ENCODE measurements at regions not wholly inside any gene's neighbourhood (a gene's known extent, or its start where the extent isn't known, plus 50 kb on each side); places are given as distances from the start of the nearest gene placed in this dataset.

- CTCF ChIA-PET, result interaction anchor here (0.8 kb wide), 1 partner anchor 153 kb away, joined by 3 read pairs; no protein-coding TSS in a partner anchor
- DNase-seq, result no peak
- Mint-ChIP-seq H3K27ac (no peak overlapping the region), H3K9me3 (ENCODE audit: low read depth) (no peaks in the 10 kb centered on the region), H3K27me3 (peaks cover 12% of the 10 kb centered on the region), H3K4me1 (no peaks in the 10 kb centered on the region), H3K36me3 (ENCODE audit: low read depth) (no peaks in the 10 kb centered on the region), H3K4me3 (no peak overlapping the region)
- POLR2A ChIA-PET, result no interaction called here
- no peak for ATAC-seq
- intact Hi-C loops (cut with DNase I, micrococcal nuclease), result no loop called here
These were observed 171.2 kb downstream of the SP3 start for GRCh38 chr2:173793709-173794565.

- H3K36me3 Mint-ChIP-seq (ENCODE audit: low read depth), result no peaks in the 10 kb centered on the region
- no peaks in the 10 kb centered on the region for H3K9me3 Mint-ChIP-seq (ENCODE audit: low read depth)
- no peaks in the 10 kb centered on the region for H3K4me1 Mint-ChIP-seq
- ATAC-seq, result no peak
- ChIA-PET POLR2A (no interaction called here), CTCF (interaction anchor here (0.6 kb wide), 1 partner anchor 544 kb away, joined by 3 read pairs; no protein-coding TSS in a partner anchor)
- H3K27me3 Mint-ChIP-seq, result peaks cover 2% of the 10 kb centered on the region
- H3K27ac Mint-ChIP-seq, result no peak overlapping the region
- H3K4me3 Mint-ChIP-seq, result no peak overlapping the region
- DNase-seq, result no peak
- intact Hi-C loops (cut with DNase I, micrococcal nuclease), result loop anchor here in 1 of 2 experiments (1.0 kb wide), 1 partner anchor 21 kb away; no protein-coding TSS in a partner anchor
These were observed 167.4 kb downstream of the SP3 start for GRCh38 chr2:173797586-173798263.

DNA sequence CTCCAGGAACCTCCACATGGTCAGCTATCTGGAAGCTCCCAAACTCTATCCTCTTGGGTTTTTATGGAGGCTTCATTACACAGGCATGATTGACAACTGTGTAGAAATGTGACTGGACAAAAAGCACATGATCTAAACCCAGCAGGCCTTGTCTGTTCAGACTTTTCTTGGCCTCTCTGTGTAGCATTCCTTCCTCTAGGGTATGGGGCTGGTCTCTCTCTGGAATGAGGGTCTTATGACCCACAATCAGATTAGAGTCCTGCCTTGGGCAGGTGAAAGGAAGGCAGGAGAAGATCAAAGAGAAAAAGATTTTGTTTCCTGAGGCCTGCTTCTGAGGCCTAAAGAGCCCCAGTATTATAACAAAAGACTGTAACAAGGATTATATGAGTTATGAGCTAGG lies 162.7 kb downstream of the SP3 start:
- intact Hi-C loops (cut with DNase I, micrococcal nuclease), result no loop called here
- Mint-ChIP-seq H3K4me3 (no peak overlapping the region), H3K9me3 (ENCODE audit: low read depth) (no peaks in the 10 kb centered on the region), H3K27me3 (no peaks in the 10 kb centered on the region), H3K4me1 (no peaks in the 10 kb centered on the region), H3K36me3 (ENCODE audit: low read depth) (no peaks in the 10 kb centered on the region), H3K27ac (no peak overlapping the region)
- ChIA-PET POLR2A (no interaction called here), CTCF (no interaction called here)
- no peak for DNase-seq
- ATAC-seq, result no peak

DNA sequence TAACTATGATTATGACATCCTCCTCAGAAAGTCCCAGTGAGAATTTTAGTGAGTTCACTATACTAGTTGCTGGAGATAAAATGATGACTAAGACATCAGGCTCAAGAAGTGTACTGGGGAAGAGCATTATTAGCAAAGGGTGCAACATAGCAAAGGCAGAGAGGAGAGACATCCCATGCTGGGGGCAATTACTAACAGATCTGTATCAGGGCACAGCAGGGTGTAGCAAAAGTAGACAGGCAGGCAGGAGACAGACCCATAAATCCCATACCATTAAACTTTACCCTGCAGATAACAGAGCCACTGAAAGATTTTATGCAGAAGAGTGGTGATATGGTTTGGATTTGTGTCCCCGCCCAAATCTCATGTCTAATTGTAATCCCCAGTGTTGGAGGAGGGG lies 161.7 kb downstream of the SP3 start:
- no peak for DNase-seq
- intact Hi-C loops (cut with DNase I, micrococcal nuclease), result no loop called here
- Mint-ChIP-seq H3K27ac (no peak overlapping the region), H3K27me3 (no peaks in the 10 kb centered on the region), H3K36me3 (ENCODE audit: low read depth) (no peaks in the 10 kb centered on the region), H3K9me3 (ENCODE audit: low read depth) (no peaks in the 10 kb centered on the region), H3K4me1 (no peaks in the 10 kb centered on the region), H3K4me3 (no peak overlapping the region)
- ChIA-PET CTCF (no interaction called here), POLR2A (no interaction called here)
- ATAC-seq, result no peak

DNA sequence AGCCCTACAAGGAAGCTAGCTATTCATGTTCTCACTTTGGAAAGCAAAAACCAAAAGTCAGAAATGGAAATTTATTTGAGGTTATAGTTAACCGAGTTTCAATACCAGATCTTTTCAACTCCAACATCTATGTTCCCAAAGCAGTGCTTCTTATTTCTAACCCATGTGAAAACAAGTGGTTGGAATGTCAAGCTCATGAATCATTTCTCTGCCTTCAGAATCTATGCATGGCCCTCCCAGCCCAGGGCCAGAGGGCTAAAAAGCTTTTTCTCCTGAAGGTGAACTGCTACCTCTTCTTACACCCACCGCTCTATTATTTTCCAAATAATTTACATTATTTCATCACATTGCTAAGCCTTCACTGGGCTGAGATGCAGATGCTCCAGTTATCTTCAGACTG lies 158.4 kb downstream of the SP3 start:
- Mint-ChIP-seq H3K36me3 (ENCODE audit: low read depth) (no peaks in the 10 kb centered on the region), H3K4me3 (no peak overlapping the region), H3K4me1 (no peaks in the 10 kb centered on the region), H3K27ac (no peak overlapping the region), H3K9me3 (ENCODE audit: low read depth) (no peaks in the 10 kb centered on the region), H3K27me3 (peaks cover 3% of the 10 kb centered on the region)
- ATAC-seq (no peak), DNase-seq (no peak)
- intact Hi-C loops (cut with DNase I, micrococcal nuclease), result no loop called here
- POLR2A ChIA-PET, result no interaction called here
- CTCF ChIA-PET, result interaction anchor here (0.6 kb wide), 1 partner anchor 87 kb away, joined by 3 read pairs; no protein-coding TSS in a partner anchor

DNA sequence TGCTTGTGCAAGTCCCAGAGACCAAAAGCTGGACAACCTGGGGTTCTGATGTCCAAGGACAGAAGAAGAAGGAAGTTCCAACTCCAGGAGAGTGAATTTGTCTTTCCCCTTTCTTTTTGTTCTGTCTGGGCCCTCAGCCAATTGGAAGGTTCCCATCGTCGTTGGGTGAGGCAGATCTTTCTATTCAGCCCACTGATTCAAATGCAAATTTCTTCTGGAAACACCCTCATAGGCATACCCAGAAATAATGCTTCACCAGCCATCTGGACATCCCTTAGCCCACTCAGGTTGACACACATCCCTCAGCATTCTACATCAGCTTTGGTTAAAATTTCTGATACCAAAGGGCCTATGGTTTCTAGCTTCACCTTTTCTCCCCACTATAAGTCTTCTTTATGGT lies 156.5 kb downstream of the SP3 start:
- ChIA-PET POLR2A (interaction anchor here (0.6 kb wide), 1 partner anchor 392 kb away, joined by 3 read pairs; no protein-coding TSS in a partner anchor), CTCF (no interaction called here)
- no peaks in the 10 kb centered on the region for H3K4me1 Mint-ChIP-seq
- no peak for DNase-seq
- H3K27me3 Mint-ChIP-seq, result peaks cover 7% of the 10 kb centered on the region
- no peak for ATAC-seq
- no peak overlapping the region for H3K4me3 Mint-ChIP-seq
- no peak overlapping the region for H3K27ac Mint-ChIP-seq
- intact Hi-C loops (cut with DNase I, micrococcal nuclease), result no loop called here
- H3K9me3 Mint-ChIP-seq (ENCODE audit: low read depth), result no peaks in the 10 kb centered on the region
- H3K36me3 Mint-ChIP-seq (ENCODE audit: low read depth), result no peaks in the 10 kb centered on the region

- Mint-ChIP-seq H3K27me3 (peaks cover 7% of the 10 kb centered on the region), H3K36me3 (ENCODE audit: low read depth) (no peaks in the 10 kb centered on the region), H3K9me3 (ENCODE audit: low read depth) (no peaks in the 10 kb centered on the region), H3K4me1 (no peaks in the 10 kb centered on the region), H3K27ac (no peak overlapping the region), H3K4me3 (no peak overlapping the region)
- CTCF ChIA-PET, result no interaction called here
- no peak for DNase-seq
- intact Hi-C loops (cut with DNase I, micrococcal nuclease), result no loop called here
- ATAC-seq, result no peak
- POLR2A ChIA-PET, result no interaction called here
These were observed 152.9 kb downstream of the SP3 start for GRCh38 chr2:173812321-173812720.

GRCh38 chr2:173814306-173814705 lies 150.9 kb downstream of the SP3 start:
- Mint-ChIP-seq H3K36me3 (ENCODE audit: low read depth) (no peaks in the 10 kb centered on the region), H3K9me3 (ENCODE audit: low read depth) (no peaks in the 10 kb centered on the region), H3K27ac (no peak overlapping the region), H3K27me3 (peaks cover 7% of the 10 kb centered on the region), H3K4me1 (no peaks in the 10 kb centered on the region), H3K4me3 (no peak overlapping the region)
- intact Hi-C loops (cut with DNase I, micrococcal nuclease), result no loop called here
- ChIA-PET CTCF (no interaction called here), POLR2A (no interaction called here)
- DNase-seq (no peak), ATAC-seq (no peak)

GRCh38 chr2:173815772-173816171 lies 149.4 kb downstream of the SP3 start:
- Mint-ChIP-seq H3K27me3 (peaks cover 13% of the 10 kb centered on the region), H3K4me1 (no peaks in the 10 kb centered on the region), H3K36me3 (ENCODE audit: low read depth) (no peaks in the 10 kb centered on the region), H3K9me3 (ENCODE audit: low read depth) (no peaks in the 10 kb centered on the region), H3K4me3 (no peak overlapping the region), H3K27ac (no peak overlapping the region)
- DNase-seq, result no peak
- intact Hi-C loops (cut with DNase I, micrococcal nuclease), result no loop called here
- ChIA-PET POLR2A (interaction anchor here (0.5 kb wide), 1 partner anchor 164 kb away, joined by 3 read pairs; no protein-coding TSS in a partner anchor), CTCF (no interaction called here)
- no peak for ATAC-seq

- DNase-seq (no peak), ATAC-seq (no peak)
- no peak overlapping the region for H3K27ac Mint-ChIP-seq
- no peaks in the 10 kb centered on the region for H3K4me1 Mint-ChIP-seq
- no peaks in the 10 kb centered on the region for H3K9me3 Mint-ChIP-seq (ENCODE audit: low read depth)
- peaks cover 14% of the 10 kb centered on the region for H3K27me3 Mint-ChIP-seq
- no peaks in the 10 kb centered on the region for H3K36me3 Mint-ChIP-seq (ENCODE audit: low read depth)
- ChIA-PET POLR2A (no interaction called here), CTCF (interaction anchor here (0.7 kb wide), 1 partner anchor 59 kb away, joined by 3 read pairs; no protein-coding TSS in a partner anchor)
- intact Hi-C loops (cut with DNase I, micrococcal nuclease), result no loop called here
- H3K4me3 Mint-ChIP-seq, result no peak overlapping the region
These were observed 147.6 kb downstream of the SP3 start for GRCh38 chr2:173817582-173817981.

- DNase-seq (no peak), ATAC-seq (no peak)
- H3K27ac Mint-ChIP-seq, result no peak overlapping the region
- no peaks in the 10 kb centered on the region for H3K9me3 Mint-ChIP-seq (ENCODE audit: low read depth)
- ChIA-PET CTCF (no interaction called here), POLR2A (interaction anchor here (0.5 kb wide), 1 partner anchor 57 kb away, joined by 6 read pairs; no protein-coding TSS in a partner anchor)
- no peaks in the 10 kb centered on the region for H3K36me3 Mint-ChIP-seq (ENCODE audit: low read depth)
- H3K27me3 Mint-ChIP-seq, result peaks cover 14% of the 10 kb centered on the region
- intact Hi-C loops (cut with DNase I, micrococcal nuclease), result loop anchor here in 1 of 2 experiments (1.0 kb wide), 1 partner anchor 21 kb away; no protein-coding TSS in a partner anchor
- H3K4me1 Mint-ChIP-seq, result no peaks in the 10 kb centered on the region
- no peak overlapping the region for H3K4me3 Mint-ChIP-seq
These were observed 146.9 kb downstream of the SP3 start for GRCh38 chr2:173818285-173818684.

DNA sequence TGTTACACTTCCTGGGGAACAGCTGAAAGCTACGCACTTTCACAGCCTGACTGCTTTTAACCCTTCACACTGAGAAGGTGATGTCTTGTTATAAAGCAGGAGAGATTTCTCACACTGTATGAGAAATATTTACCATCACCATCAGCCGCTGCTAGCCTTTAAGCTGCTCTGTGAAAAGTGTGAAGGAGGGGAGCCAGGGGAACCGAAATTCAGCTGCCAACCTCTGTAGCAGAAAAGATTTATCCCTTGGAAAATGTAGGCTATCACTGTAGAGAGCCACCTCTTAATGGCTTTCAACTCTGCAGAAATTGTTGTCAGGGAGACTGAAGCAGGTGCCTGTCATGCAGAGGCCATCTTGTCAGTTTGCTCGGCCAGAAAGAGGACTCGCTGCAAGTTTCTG lies 145.3 kb downstream of the SP3 start:
- intact Hi-C loops (cut with DNase I, micrococcal nuclease), result no loop called here
- ChIA-PET CTCF (no interaction called here), POLR2A (no interaction called here)
- Mint-ChIP-seq H3K4me3 (no peak overlapping the region), H3K9me3 (ENCODE audit: low read depth) (no peaks in the 10 kb centered on the region), H3K27ac (no peak overlapping the region), H3K4me1 (no peaks in the 10 kb centered on the region), H3K36me3 (ENCODE audit: low read depth) (no peaks in the 10 kb centered on the region), H3K27me3 (peaks cover 11% of the 10 kb centered on the region)
- no peak for ATAC-seq
- no peak for DNase-seq

Data from activated CD4-positive, alpha-beta T cell treated with anti-CD3 and anti-CD28 coated beads for 36 hours (primary cell).